GM18502 (cell line): ENCODE measurements at regions not wholly inside any gene's neighbourhood (a gene's known extent, or its start where the extent isn't known, plus 50 kb on each side); places are given as distances from the start of the nearest gene placed in this dataset.

Source experiments
- ATAC-seq: cut with Tn5 transposase; IDR thresholded peaks from one replicate; pipeline ENCODE4 v1.9.1; 2021; ENCODE audit warnings: mild to moderate bottlenecking; ENCODE audit not compliant: unreplicated experiment, poor library complexity

GRCh38 chr13:105608104-105608503 lies 927.4 kb downstream of the EFNB2 start:
- ATAC-seq, result no peak

GRCh38 chr13:105607426-105607825 lies 928.0 kb downstream of the EFNB2 start:
- no peak for ATAC-seq

GRCh38 chr13:105607016-105607415 lies 928.4 kb downstream of the EFNB2 start:
- ATAC-seq, result no peak

GRCh38 chr13:105602956-105603670 lies 932.3 kb downstream of the EFNB2 start:
- no peak for ATAC-seq

DNA sequence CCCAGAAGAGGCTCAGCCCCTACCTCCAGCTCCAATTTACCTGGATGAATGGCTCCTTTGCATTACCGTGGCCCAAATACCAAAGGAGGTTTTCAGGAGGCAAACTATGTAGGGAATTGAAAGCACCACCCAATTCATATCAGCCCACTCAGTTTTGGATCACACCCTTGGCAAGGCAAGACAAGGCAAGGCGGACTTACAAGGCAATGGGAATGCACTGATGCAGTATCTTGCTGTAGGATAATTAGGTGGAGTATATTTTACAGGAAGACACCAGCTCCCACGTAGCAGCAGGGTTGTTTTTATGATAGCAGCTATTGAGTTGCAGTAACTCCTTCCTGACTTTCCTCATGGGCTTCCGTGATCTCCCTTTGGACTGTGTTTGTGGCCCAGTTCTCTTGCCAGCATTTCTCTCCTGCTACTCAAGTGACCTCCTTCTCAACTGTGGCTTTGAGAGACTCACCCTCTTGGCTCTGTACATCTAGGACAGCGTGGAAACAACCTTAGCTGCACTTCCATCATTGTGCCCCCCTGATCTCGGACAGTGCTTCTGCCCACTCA lies 935.9 kb downstream of the EFNB2 start:
- no peak for ATAC-seq

- no peak for ATAC-seq
Measured at GRCh38 chr13:105598529-105598928, 936.9 kb downstream of the EFNB2 start.

DNA sequence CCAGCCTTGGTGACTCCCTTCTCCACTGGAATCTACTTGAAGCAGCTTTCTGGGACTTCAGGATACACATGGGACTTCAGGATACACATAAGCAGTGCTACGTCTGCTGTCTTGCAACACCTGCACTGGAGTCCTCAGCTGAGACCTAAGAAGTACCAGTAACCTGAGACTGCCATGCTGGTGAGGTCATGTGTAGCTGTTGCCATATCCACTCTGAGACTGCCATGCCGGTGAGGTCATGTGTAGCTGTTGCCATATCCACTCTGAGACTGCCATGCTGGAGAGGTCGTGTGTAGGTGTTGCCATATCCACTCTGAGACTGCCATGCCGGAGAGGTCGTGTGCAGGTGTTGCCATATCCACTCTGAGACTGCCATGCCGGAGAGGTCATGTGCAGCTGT lies 937.9 kb downstream of the EFNB2 start:
- no peak for ATAC-seq

DNA sequence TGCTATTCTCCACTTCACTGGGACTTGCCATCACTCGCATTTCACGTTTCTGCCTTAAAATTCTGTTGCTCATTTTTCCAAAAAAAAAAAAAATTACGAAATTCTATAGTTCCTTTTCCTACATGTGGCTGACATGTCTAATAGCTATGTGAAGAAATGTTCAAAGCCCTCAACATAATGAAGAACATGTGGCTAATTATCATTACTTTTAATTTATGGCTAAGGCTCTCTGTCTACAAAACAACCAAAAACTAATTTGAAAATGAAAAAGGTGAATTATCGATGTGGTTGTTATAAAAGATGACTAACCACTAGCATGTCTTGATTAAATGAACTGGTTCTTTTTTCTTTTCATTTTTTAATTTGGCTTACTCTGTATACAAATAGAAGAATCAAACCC lies 940.0 kb downstream of the EFNB2 start:
- ATAC-seq, result no peak

DNA sequence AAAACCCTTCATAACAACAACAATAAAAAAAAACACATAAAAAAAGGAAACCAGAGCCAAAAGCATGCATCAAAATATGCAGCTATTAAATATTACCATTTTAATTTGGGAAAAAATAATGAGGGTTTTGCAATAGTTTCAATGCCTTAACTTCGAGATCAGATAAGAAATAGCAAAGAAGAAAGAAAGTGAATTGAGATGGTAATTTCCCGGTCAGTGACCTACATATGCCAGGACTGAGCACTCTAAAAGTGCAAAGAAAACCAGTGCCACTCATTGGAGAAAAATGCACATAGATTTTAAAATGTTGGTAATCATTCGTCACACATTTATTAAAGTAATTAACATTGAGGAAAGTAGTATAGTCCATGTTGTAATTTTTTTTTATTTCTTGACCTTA lies 944.2 kb downstream of the EFNB2 start:
- no peak for ATAC-seq

DNA sequence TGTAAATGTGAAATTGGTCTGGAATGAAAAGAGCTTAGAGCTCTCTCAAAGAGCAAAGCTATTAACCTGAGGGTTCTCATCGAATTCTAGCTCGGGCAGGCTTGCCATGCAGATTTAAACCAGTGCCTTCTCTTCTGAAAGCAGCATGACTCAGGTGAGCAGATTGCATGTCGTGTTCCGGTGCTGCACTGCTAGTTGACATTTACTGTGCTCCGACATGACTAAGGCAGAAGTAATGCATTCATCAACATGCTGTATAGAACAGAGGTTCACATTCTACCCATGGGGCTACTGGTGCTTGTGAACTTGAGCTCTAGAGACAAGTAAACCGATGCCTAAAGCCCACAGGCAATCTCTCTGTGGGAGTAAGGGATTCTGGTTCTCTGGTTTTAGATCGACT lies 947.7 kb downstream of the EFNB2 start:
- no peak for ATAC-seq

DNA sequence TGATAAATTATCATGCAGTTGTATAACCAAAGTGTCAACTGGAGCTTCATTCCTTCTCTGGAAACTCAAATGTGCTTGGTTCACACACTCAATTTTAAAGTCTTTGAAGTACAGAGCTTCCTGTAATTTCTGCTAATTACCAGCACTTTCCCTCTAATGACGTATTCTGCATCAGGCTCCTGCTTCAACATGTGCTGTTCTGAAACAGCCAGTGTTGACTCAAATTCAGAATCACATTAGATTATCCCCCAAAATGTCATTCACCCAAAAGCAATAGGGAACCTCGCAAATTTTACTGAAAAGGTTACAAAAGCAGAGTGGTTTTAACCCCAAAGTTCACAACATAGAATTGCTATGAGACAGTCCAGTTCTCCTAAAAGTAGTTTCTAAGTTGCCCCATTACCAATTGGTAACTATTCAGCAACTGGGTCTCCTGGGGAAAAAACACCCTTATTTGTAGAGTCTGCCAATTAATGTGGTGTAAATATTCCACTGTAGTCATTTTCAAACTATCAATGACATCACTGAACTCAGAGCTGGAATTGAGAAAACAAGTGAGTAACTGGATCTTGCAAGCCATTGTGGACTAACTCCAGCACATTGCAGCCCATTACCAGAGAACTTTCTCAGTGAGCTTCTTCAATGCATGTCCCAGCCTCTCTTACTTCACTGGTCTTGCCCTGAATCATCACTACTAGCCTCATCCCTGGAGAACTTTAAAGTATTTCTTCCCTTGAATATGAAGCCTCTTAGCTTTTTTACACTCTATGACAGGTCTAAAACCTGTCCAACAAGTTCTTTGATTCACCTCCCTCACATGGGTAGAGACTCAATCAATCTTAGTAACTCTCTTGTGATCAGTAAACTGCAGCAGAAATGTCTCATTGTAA lies 955.4 kb downstream of the EFNB2 start:
- no peak for ATAC-seq

DNA sequence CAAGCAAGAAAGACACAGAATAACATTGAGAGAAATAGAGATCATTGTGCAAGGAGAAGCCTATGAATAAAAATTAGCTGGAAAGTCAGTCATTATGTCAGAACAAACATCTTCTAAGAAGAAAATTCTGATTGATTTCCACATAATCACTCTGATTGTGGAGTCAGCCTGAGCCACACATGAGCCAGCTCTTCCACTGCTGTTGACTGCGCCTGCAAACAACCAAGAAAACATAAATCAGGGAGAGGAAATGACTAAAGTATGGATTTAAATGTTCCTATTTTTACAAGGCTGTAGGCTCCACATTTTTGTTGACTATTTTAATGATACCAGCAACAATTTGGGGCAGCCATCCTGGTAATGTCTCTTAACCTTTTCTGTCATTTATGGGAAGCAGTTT lies 962.3 kb downstream of the EFNB2 start:
- no peak for ATAC-seq

- ATAC-seq, result no peak
Measured at GRCh38 chr13:105572401-105572800, 963.1 kb downstream of the EFNB2 start.

DNA sequence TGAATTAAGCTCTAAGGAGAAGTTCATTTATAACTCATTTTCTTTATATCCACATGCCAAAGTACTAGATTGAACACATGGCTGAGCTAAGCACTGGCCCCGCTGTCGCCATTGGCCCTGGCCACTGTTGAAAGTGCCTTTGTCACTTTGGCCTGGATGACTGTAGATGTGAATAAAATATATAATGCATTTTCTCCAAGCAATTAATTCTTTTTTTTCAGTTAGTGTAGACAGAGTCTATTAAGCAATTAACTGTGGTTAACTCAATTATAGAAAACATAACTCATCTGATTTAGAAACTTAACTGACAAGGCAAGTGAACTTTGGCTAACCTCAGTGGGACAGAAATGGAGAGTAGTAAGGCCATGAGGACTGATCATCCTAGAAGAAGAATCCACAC lies 965.6 kb downstream of the EFNB2 start:
- ATAC-seq, result no peak

DNA sequence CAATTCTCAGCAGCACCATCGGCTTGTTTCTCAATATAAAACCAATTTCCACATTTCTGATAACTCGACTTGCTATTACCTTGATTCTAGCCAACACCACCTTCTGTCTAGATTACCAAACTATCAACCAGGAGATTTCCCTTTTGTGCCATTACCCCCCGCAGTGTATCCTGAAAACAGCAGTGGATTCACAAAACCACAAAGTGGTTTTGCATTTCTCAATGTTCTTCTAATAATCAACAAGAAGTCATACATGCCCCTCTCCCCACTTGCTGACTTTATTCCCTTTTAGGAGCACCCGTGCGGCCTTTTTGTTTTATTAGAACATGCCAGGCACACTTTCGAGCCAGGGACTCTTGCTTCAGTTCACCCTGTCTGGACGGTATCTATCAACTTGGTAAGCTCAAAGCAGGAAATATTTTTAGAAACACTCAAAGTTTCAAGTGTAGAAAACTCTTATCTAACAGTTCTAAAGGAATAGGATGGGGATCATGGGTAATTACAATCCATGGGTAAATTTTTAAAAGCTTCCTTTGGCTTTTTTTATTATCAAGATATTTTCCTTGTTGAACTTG lies 967.4 kb downstream of the EFNB2 start:
- ATAC-seq, result no peak

GRCh38 chr13:105565136-105565727 lies 970.2 kb downstream of the EFNB2 start:
- ATAC-seq, result no peak

- ATAC-seq, result no peak
Measured at GRCh38 chr13:105552078-105552477, 983.4 kb downstream of the EFNB2 start.

- no peak for ATAC-seq
Measured at GRCh38 chr13:105547851-105548250, 987.6 kb downstream of the EFNB2 start.

DNA sequence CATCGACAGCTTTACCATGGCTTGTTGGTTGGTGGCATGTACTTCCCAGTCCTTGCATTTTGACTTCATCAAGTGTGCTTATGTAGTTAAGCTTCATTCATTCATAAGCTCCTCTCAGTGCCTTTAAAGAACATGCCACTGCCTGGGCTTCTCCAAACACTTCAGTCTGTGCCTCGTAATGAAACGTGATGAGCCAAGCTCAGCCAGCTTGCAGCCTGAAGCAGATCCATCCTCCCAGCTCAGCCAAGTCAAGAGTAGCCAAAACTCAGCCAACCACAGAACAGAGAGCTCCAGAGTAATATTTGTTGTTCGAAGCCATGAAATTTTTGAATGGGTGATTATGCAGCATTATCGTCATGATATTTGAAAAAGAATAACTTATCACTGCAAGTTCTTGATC lies 989.7 kb downstream of the EFNB2 start:
- ATAC-seq, result no peak

GRCh38 chr13:105543742-105544141 lies 991.7 kb downstream of the EFNB2 start:
- no peak for ATAC-seq

- no peak for ATAC-seq
Measured at GRCh38 chr13:105541565-105541964, 993.9 kb downstream of the EFNB2 start.
